ENCODE measurements at regions not wholly inside any gene's neighbourhood (a gene's known extent, or its start where the extent isn't known, plus 50 kb on each side); places are given as distances from the start of the nearest gene placed in this dataset.

DNA sequence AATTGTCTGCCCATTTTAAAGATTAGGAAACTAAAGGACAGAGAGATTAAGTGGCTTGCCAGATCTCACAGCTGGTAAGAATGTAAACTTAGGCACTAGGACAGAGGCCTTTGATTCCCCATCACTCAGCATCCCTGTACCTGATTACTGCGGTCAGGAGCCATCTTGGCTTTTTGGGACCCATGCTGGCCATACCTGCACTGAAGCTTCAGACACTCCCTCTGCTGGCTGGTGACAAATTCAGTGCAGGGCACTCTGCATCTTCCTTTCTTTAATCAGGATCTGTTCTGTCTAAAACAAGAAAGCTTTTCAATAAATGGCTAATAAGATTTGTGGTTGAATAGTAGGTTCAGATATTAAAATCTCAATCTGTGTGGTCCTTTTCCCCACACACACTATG is 215.5 kb upstream of the RORB start:
- no peak for DNase-seq

DNA sequence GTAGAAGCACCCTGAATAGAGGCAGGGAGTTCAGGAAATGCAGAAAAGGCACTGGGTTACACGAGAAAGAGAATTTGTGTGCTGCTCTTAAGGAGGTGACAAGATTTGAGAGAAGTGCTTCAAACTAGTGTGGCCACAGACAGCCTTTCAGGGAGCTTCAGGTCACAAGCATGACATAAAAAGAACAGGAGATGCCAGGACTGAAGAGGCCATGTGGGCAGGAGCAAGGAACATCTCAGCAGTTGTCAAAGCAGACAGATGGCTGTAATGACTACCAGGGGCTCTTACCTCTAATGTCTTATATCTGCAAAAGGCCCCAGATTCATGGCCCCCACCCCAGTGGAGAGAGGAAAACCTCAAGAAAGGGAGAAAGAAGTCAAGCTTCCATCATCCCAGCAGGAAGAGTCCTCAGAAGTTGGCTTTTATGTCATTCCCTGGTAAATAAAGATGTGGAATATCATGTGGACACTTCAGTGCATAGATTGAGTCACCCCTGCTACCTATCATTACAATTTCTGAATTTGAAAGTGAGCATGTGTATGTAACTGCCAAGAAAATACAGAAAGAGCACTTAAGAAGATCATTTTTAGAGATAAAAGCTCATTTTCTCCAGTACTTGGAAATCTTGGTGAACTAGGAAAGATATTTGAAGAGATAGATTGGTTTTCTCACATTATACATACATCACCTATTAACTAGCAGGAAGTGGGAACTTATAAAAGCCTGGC is 214.4 kb upstream of the RORB start:
- DNase-seq: no peak

- no peak for DNase-seq
These were observed 212.3 kb upstream of the RORB start for GRCh38 chr9:74284581-74285450.

GRCh38 chr9:74293479-74293878 is 203.7 kb upstream of the RORB start:
- DNase-seq: no peak

- DNase-seq: no peak
These were observed 193.2 kb upstream of the RORB start for GRCh38 chr9:74303945-74304344.

GRCh38 chr9:74304598-74304997 is 192.5 kb upstream of the RORB start:
- DNase-seq: no peak

DNA sequence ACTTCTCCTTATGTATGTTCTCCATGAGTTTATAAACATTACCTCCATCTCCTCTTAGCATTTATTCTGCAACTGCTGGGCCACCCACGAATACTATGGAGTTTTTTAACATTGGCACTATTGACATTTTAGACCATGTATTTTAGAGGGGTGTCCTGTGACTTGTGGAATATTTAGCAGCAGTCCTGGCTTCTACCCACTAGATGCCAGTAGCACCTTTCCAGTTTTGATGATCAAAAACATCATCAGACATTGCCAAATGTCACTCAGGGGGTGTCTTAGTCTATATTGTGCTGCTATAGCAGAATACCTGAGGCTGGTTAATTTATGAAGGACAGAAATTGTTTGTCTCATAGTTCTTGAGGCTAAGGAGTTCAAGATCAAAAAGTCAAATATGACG is 187.5 kb upstream of the RORB start:
- DNase-seq: no peak

GRCh38 chr9:74317235-74317634 is 179.9 kb upstream of the RORB start:
- DNase-seq: no peak

GRCh38 chr9:74321396-74321795 is 175.7 kb upstream of the RORB start:
- DNase-seq: no peak

- DNase-seq: no peak
These were observed 174.3 kb upstream of the RORB start for GRCh38 chr9:74322661-74323314.

DNA sequence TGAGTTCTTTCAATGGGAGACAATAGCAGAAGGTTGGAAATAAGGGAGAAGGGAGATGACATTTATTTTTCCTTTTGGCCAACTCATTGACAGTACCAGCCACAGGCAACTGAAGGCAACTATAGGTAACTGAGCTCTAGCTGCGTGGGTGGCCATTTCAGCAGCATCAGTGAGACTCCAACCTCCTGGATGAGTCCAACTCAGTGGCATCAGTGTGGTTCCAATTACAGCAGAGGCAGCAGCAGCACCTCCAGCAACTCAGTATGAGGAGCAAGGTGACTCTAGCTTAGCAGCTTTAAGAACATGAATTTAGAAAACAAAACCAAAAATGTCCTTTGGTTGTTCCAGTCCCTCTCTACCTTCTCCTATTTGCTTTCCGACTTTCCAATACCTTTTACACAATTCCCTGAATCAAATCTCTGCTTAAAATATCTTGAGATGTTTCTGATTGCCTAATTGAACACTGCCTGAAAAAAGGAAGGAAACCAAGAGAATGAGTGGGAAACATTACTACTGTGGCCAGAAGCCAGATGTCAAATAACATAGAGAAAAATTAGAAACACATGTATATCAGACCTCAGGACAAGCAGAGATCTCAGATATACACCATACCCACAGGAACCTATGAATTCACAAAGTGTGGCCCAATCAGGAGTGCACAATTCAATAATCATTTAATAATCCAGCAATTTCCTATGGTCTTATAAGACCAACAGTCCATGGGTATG is 166.5 kb upstream of the RORB start:
- DNase-seq: no peak

DNA sequence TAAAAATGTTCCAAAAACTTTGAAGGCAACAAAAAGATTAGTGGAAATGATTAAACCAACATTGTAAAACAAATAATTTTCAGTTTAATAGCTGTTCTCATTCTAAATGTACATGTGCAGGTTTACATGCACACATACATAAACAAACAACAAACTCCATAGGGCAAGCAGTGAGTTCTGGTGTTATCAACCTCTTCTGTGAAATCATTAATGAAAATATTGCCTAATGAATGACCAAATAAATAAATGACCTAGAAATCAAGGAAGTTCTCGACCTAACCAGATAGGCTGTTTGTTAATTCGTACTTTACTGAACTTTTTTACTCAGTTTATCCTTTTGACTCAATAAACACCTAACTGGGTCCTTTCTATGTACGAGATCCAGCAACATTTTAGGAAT is 165.5 kb upstream of the RORB start:
- DNase-seq: no peak

DNA sequence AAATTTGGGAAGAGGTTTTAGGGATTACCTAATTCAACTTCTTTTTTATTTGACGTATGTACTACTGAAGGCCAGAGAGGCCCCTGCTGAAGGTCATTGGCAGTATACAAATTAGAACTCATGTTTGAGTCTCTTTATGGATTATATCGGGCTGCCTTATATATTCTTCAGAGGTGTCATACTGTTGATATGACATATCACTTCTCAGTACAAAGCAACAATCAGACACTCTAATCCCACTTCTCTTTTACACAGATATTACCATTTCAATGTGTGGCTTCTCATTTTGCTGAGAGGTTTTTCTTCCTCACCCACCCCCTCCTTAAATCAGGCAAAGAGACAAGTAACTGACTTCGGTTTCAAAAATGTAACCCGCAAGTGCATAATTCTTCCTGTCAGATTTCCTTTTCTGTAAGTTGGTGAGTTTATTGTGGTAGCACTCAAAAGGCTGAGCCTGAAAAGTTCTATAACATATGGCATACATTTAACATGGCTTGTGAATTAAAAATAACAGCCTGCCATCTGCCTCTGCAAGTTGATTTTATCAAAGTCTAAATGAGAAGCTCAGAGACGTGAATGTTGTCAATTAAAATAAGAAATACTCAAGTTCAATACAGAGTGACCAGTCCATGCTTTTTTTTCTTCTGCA is 163.6 kb upstream of the RORB start:
- DNase-seq: no peak

DNA sequence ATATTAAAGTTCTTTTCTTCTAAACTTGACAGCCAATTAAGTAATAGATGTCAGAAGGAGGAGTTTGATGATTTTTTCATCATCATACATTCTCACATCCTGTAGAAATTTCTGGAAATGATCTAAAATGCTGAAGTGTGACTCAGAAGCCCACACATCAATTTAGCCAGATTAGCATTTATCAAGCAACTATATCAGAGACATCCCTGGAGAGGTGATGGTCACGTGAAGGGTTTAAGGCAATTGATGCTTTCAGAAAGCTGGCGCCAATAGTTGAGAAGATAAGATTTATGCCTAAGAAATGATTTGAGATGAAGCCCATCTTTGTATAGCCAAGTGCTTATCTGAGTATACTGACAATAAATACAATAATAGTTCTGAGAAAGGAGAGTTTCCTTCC is 162.9 kb upstream of the RORB start:
- DNase-seq: no peak

GRCh38 chr9:74336161-74336560 is 161.0 kb upstream of the RORB start:
- DNase-seq: no peak

DNA sequence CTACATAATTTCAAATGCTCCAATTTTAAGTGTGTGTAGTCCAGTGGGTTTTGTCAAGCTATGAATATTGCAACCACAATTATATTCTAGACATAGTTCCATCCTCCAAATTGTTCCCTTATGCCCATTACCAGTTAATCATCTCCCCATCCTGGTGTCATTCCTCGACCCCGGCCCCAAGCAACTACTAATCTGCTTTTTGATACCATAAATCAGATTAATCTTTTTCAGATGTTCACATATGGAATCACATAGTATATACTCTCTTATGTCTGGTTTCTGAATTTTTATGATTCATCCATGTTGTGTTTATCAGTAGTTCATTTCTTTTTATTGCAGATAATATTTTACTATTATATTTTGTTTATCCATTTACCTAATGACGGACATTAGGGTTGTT is 148.4 kb upstream of the RORB start:
- no peak for DNase-seq

DNA sequence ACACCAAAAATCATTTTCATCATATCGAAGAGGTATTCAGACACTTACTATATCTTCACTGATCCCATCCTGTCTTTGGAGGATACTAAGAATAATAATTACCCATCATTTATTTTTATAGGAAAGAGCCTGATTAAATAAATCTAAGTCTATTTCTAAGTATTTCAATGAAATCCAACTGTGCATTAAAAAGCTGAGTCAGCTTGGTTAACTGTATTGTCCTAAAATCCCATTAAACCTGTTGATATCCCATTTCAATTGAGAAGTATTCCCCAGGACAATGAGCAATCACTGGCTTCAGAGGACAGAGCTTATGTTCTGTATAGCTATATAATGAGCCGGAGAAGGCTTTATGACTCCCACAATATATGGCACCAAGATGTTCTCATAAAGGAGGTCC is 142.0 kb upstream of the RORB start:
- DNase-seq: no peak

DNA sequence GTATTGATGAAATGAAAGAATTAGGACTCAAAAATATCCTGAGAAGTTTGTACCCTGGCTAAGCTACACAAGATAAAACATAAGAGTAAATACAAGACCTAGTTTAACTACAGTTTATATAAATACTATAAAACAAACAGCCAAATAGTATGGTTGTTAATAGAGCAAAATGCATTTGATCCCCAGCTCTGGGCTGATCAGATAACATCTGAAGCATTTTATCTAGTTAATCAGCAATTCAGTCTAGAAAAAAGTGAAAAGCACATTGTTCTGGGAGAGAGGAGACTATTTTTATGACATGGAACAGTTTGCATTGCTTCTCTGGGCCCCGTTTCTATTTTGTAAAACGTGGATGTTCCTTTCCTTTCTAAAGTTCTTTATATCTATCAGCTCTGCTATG is 139.6 kb upstream of the RORB start:
- DNase-seq: no peak

- DNase-seq: no peak
These were observed 138.2 kb upstream of the RORB start for GRCh38 chr9:74358959-74359358.

- DNase-seq: no peak
These were observed 135.6 kb upstream of the RORB start for GRCh38 chr9:74361508-74361907.

DNA sequence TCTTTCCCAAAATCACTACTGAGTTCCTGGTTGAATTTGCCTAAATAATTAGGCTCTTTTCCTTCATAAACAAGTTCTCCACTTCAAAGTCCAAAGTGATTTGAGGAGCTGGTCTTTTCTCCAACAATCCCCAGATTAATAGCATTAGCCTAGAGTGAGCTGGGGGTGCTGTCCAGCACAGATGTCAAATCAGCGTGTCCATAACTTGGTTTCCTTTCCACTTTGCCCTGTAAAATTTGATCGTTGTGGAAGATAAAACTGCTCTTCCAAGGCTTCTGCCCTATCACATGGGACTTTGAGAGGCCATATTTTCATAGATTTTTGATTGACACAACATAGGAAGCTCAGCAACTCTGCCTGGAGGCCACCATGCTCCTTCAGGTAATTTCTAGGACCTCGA is 134.7 kb upstream of the RORB start:
- DNase-seq: no peak

DNA sequence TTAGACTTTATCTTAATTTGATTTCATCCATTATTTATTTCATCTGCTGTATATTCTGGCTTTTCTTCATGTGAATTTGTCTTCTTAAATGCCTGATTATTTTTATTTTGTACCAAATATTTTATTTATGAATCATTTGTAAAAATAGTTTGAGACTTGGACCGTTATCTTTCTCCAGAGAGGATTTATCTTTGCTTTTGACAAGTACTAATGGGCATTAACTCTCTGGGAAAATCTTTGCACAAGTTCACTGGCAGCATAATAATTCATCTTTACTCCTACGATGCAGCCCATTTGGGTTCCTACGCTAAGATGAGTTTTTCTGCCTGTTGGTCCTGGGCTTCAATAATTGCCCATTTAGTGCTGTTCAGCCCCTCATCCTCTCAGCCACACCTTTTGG is 131.0 kb upstream of the RORB start:
- DNase-seq: no peak

DNA sequence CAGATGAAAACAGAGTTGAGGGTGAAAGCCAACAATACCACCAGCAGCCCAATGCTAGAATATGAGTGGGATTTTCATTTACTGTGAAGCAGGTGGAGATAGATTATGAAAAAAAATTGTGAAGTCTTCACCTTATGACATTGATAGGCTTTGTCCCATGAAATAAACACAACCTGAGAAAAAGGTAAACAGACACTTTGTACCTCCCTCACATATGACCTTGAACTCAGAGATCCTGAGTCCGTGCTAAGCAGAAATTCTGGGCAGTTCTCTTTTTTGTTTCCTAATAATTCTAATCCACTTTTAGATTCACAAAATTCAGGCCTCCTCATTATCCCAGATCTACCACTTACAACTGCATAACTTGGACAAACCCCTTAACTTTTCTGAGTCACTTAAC is 127.3 kb upstream of the RORB start:
- no peak for DNase-seq
